GM19025 (cell line): ENCODE measurements at regions not wholly inside any gene's neighbourhood (a gene's known extent, or its start where the extent isn't known, plus 50 kb on each side); places are given as distances from the start of the nearest gene placed in this dataset.

Experiments used
- ATAC-seq: cut with Tn5 transposase; IDR thresholded peaks from one replicate; pipeline ENCODE4 v1.9.1; 2021; ENCODE audit warnings: mild to moderate bottlenecking, low read depth, moderate library complexity; ENCODE audit not compliant: unreplicated experiment

DNA sequence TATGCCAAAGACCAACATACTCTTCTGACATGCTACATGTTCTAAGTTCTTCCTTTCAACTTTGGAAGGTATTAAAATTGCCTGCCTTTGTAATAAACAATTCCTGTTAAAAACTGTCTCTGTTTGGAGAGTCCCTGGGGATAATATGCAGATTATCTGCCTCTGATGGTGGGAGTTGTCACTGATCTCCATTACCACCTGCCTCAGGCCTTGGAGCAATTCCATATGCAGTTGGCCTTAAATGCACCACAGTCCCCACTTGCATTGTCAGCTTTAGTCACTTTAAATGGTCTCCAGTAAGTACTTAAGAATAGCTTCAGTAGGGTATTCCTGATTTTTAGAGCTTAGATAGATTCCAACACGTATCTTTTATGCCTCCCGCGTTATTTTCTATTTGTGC is 121.1 kb upstream of the GOLIM4 start:
- no peak for ATAC-seq

DNA sequence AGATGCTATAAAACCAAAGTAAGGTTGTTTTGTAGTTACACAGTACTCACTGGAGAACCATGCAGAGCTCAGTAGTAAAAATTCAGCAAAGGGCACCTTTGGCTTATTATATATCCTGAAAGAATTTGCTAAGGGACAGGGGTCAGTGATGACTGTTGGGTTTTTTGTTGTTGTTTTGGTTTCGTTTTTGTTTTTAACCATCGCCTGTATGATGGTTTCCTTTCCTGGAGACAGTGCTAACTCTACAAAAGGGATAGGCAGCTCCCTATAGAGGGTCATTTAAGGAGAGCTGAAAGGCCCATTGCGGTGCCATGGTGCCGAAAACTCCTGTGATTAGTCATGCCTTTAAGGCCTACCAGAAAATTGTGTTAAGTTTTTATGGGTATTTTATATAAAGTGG is 118.2 kb upstream of the GOLIM4 start:
- ATAC-seq: peak; percentile 91

DNA sequence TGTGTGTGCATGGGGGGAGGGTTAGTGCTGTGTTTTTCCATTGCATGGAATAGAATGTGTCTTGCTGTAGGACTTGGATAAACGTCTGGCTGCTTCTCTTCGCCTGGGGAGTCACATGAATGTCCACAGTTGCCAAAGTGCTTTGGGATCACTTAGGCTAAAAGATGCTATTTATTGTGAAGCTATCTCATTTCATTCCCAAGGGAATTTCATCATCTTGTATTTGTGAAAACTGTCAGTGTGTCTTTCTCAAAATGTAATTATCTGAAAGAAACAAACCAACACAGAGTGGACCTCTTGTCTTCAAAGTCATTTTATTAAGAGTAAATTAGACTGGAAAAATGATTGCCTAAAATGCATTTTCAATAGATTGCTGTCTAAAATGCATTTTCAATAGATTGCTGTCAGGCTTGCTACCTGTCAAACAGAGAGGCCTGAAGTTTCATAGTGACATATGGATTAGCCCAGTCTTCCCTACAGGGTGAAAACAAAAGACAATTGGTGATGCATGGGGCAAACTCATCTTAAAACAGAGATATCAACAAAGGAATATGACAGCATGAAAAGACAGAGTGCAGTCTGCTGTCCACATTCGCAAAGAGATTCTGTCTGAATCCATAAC is 117.1 kb upstream of the GOLIM4 start:
- no peak for ATAC-seq

DNA sequence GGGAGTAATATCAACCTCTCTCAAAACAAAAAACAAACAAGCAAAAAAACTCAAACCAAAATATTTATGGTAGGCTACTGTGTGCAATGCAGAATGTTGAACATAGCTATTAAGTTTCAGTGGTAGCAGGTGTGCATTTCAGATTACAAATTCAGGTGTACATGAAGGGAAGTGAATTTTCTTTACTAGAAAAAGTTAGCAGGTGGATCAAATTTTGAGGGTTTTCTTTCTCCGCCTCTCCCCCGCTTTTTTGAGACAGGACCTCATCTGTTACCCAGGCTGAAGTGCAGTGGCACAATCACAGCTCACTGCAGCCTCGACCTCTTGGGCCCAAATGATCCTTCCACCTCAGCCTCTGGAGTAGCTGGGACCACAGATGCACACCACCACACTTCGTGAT is 109.7 kb upstream of the GOLIM4 start:
- ATAC-seq: no peak

DNA sequence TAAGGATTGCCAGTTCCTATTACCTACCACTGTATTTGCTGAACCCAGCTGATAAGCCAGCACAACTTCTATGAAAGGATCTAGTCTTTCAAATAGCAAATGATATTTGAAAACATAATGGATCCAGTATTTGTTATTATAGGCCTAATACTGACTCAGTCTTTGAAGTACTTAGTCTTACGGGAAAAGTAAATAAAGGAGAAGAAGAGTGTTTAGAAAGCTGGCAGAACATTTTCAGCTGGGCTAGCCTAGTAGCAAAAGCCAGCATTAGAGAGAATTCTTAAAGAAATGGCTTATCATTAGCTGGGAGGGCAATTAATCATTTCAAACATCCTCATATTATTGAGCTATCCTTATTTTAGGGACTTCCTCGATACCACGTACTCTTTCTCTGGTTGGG is 101.4 kb upstream of the GOLIM4 start:
- ATAC-seq: no peak

DNA sequence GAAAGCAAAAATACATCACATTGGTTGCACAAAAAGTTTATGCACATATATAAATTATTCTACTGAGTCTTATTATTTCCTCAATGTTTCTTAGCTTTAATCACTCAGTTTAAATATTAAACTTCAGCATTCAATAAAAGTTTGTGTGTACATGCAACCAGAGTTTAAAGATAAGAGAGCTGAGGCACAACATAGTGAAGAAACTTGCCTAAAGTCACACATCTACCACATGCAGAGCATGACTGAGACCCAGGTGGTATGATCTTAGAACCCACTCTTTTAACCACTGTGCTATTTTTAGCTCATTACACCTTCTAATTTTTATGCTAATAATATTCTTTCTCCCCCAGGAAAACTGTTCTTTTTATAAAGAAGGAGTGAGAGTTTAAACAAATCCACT is 96.1 kb upstream of the GOLIM4 start:
- no peak for ATAC-seq

DNA sequence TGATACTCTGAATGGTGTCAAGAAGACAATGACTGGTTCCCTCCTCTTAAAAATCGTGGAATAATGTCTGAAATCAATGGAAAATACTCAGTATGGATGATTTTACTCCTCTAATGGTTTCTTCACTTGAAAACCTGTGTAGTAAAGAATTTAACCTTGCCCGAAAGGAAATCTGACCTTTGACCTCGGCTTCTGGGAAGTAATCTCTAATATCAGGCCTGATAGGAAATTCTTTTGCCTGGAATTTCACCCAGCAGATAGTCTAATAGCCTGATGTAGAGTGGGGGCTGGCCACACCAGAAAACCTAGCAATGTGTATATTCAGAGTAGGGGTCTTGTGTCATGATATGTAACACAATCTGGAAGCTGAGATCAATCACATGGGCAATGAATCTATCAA is 91.5 kb upstream of the GOLIM4 start:
- no peak for ATAC-seq

DNA sequence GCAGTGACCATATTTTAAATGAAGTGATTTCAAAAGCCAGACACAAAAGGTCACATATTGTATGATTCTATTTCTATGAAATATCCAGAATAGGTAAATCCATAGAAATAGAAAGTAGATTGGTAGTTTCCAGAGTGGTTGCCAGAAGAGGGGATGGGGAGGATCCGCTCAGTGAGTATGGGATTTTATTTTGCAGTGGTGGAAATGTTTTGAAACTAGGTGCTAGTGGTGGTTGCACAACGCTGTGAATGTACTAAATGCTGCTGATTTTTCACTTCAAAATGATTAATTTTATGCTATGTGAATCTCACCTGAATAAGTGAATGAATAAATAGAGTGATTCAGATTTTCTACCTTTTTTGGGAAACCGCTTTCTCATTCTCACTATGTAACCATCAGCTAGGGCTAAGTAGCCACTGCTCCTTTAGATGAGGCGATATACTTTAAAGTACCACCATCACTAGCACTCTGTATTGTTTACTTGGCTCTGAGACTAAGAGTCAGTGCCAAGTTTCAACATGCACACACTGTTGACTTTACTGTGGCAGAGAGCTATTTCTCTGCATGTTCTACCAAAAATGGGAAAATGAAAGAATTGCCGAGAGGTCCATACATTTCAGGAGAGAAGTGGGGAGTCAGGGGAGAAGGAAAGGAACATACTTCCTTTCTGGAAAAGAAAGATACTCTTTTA is 90.7 kb upstream of the GOLIM4 start:
- ATAC-seq: no peak

DNA sequence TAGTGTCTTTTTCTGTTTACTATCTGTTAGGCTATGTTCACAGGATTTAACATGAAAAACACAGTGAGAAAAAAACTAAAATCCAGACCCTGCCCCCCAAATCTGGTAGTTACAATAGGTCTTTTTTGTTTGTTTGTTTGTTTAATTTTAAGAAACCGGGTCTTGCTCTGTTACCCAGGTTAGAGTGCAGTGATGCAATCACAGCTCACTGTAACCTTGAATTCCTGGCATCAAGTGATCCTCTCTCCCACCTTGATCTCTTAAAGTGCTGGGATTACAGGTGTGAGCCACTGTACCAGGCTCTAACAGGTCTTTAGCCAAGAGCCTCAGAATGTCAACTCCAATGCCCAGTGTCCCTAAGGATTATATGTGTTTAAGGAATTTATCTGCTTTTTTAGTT is 88.0 kb upstream of the GOLIM4 start:
- no peak for ATAC-seq

DNA sequence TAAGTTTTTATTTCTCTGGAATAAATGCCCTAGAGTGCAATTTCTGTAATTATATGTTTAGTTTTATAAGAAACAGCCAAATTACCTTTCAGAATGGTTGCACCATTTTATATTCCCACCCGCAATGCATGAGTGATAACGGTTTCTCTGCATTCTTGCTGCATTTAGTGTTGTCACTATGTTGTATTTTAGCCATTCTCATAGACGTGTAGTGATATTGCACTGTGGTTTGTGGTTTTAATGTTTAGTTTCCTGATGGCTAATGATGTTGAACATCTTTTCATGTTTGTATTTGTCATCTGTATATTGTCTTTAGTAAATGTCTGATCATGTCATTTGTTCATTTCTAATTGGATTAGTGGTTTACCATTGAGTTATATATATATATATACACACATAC is 73.0 kb upstream of the GOLIM4 start:
- ATAC-seq: no peak

DNA sequence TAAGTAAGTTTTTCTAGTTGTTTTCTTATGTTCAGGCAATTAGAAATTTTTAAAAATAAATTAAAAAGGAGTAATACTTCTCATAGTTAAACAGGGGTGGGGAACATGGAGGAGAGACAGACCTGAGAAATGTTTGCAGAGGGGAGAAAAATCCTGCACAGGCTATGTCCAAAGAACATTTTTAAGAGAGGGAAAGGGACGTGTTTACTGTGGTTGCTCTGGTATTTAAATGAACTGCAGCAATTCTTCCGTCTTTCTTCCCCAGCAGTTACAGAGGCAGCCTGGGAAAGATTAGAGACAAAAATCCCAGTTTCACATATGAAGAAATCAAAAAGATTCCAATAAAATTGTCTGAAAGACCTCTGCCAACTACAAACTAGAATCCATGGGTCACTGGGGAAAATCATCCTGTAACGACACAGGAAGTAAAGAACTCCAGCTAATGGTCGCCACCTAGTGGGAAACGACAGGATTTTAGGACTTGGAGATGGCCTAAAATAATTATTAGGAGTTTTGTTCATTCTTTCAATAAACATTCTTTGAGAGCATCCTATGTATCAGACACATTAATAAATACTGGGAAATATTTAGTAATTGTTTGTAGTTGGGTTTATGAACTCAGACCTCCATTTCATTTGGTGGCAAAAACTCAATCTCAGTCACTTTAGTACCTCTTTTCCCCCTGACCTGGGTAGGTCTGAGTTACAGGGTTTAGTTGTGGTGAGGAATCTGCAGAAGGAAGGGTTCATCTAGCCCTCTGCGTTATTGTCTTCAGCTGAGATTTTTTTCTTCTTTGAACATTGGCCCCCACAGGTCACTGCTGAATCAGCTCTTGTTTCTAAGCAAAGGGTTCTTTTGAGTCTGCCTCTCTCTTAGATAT is 69.9 kb upstream of the GOLIM4 start:
- peak; percentile 78 for ATAC-seq

DNA sequence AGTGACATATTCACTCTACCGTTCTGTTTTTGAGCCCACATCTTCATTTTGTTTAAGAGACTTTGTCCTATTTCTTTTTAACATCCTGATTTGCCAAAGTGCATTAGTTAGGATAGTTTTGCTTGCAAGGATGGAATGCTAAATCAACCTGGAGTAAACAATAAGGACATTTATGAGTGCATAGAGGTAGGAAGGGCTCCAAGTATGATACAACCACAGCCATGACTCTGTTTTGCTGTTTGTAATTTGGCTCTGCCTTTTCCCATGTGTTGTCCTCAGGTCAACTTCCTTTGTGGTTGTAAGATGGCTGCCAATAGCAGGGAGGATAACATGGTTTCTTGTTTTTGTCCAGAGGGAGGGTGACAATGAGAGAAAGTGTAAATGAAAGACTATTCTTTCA is 66.4 kb upstream of the GOLIM4 start:
- no peak for ATAC-seq

DNA sequence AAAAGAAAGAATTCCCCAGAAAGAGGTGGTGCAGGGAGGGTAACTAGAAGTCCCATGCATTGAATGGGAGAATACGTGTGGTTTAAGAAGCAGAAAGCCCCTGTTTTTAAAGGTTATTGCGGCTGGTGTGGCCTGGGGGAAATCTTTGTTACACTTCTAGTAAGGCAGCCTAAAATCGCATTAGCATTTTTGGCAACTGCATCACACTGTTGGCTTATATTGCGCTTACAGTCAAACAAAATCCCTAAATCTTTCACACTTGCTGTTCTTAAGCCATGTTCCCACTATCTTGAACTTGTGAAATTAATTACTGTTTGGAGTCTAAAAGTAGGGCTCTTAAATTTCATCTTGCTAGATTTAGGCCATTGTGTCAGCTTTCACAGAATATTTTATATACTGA is 66.0 kb upstream of the GOLIM4 start:
- no peak for ATAC-seq

DNA sequence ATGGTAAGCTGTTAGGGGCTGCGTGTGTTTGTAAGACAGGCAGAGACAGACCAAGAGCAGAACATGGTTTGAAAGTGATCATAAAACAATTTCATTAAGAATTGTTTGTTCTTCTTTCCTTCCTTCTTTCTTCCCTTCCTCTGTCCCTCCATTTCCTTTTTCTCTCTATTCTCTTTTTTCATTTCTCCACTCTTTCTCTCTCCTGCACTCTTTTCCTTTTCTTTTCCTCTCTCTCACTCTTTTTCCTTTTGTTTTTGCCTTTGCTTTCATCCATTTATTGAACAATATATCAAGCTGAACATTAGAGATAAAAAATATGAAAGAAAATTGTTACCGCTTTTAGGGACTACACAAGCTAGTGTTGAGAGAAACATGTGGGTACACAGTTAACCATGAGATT is 62.2 kb upstream of the GOLIM4 start:
- ATAC-seq: no peak

DNA sequence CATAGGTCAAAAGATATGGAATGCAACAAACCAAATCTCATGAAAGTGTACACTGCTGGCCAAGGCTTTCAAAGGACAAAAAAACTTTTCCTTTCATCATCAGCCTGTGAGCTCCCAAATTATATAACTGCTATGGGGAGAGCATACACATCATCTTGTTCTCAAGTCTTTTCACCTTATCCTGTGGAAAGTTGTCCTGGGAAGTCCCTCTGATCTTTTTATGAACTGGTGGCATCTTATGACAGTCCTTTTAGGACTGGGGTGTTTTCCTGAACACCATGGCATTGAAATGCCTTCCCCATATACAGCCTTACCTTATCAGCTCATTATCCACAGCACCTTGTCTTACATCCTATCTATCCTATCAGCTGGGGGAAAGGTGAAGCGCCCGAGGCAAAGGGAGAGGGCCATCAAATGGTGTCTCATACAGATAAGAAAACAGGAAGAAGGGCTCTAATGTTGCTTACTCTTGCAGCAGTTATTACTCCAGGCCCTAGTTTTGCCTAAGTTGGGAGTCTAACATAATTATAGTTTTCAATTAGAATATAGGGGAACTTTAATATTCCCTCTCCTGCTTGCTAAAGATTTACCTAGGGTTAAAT is 61.5 kb upstream of the GOLIM4 start:
- ATAC-seq: no peak

DNA sequence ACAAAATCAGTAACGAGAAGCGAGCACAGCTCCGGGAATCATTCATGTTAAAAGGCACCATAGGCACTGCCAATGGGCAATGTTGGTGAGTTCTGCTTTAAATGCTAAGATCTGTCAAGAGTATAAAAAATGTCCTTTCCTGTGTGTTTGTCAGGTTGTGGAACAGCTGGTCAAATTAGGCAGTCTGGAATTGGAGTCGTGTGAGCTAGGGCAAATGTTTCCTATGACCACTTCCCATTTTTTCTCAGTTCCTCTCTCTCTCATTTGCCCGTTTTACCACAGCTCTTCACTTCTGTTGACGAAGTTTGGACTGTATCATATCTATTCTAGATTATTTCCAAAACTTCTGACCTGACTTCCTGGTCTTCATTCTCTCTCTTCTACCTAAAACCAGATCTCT is 60.8 kb upstream of the GOLIM4 start:
- ATAC-seq: no peak

DNA sequence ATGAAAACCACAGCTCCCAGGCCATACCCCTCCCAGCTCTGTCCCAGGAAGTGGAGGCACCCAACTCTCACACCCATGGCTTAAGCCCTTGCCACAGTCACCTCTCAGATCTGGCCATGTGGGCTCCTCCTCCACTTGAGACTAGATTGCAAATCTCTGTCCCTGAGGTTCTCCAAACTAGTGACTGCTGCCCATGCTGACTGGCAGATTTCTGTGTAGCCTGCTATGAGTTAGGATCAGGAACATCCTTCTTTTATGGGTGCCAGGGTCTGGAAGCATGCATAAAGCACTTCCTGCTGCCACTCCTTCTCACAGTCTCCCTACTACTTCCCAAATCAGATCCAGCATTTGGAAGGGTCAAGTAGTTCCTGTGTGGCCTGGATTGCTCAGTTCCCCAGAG is 59.6 kb upstream of the GOLIM4 start:
- ATAC-seq: no peak

DNA sequence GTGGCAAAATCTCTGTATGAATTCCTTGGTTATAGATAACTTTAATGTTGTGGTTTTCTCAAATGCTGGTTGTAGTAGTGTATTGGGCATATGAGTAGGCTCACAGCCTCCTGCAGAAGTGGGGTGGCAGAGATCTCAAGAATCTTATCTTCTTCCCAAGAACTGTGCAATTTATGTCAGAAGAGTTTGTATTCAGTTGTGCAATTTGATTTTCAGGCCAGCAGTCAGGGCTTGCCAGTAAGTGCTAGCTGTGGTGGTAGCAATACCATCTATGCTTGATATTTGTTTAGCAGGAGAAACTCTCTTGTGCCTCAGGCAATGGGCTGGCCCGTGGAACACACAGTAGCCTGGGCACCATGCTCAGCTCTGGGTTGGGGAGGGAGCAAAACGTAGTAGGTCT is 58.4 kb upstream of the GOLIM4 start:
- ATAC-seq: no peak

DNA sequence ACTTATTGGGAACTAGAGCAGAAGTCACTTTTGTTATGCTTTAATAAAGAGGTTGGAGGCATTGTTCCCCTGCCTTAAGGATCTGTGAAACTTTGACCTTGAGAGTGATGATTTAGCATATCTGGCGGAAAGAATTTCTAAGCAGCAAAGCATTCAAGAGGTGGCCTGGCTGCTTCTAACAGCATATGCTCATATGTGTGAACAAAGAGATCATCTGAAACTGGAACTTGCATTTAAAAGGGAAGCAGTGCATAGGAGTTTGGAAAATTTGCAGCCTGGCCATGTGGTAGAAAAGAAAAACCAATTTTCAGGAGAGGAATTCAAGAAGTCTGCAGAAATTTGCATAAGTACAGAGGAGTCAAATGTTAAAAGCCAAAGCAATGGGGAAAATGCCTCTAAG is 56.4 kb upstream of the GOLIM4 start:
- ATAC-seq: no peak
